Bronchial epithelial cell (primary cell): ENCODE measurements at regions not wholly inside any gene's neighbourhood (a gene's known extent, or its start where the extent isn't known, plus 50 kb on each side); places are given as distances from the start of the nearest gene placed in this dataset.

Experiments
- DNase-seq: peaks from one replicate; pipeline ENCODE4 v3.0.0-alpha.2; 2010; ENCODE audit warnings: low read depth
- FAIRE-seq: peaks from 2 replicates; lab custom pipeline; 2011; peaks lifted over from hg19 to GRCh38; lab: Jason Lieb, UNC
- H3K27me3 ChIP-seq: 2 replicates; pipeline ENCODE4 v1.5.1; 2011; ENCODE audit warnings: low read length; ENCODE audit not compliant: control insufficient read depth, insufficient read depth
- H3K36me3 ChIP-seq: 2 replicates; pipeline ENCODE4 v1.5.1; 2011; ENCODE audit warnings: low read length; ENCODE audit not compliant: control insufficient read depth, insufficient read depth
- H3K4me3 ChIP-seq: 2 replicates; pipeline ENCODE4 v1.5.1; 2011; ENCODE audit warnings: mild to moderate bottlenecking, low read depth, low read length, control low read depth
- CTCF ChIP-seq: IDR thresholded peaks from 2 replicates; pipeline ENCODE4 v1.5.1; 2011; ENCODE audit warnings: mild to moderate bottlenecking, moderate library complexity, low read length, control low read depth, inconsistent platforms; ENCODE audit not compliant: insufficient read depth, severe bottlenecking

GRCh38 chr19:29475469-29475868 lies 50.3 kb upstream of the VSTM2B start:
- Histone ChIP-seq H3K27me3 (no peaks in the 10 kb centered on the region), H3K4me3 (no peak overlapping the region), H3K36me3 (no peaks in the 10 kb centered on the region)
- no peak for FAIRE-seq
- no peak for TF ChIP-seq CTCF
- no peak for DNase-seq
